ENCODE measurements at regions not wholly inside any gene's neighbourhood (a gene's known extent, or its start where the extent isn't known, plus 50 kb on each side); places are given as distances from the start of the nearest gene placed in this dataset.

DNA sequence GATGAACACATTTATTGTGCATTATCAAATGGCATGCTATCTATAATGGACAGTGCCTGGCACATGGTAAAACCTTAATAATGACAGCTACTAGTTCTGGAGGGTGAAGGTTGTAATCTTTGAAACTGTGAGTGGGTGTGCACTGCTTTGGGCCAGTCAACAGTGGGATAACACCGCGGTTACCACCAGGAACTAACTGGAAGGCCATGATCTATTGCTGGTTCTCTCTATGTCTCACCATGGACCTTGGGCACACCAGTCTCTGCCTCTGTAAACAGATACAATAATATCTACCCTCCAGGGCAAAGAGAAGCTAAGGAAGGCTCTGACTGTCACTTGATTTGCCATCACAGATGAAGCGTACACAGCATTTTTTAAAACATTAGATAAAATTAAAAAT is 198.6 kb upstream of the ESRRG start:
- DNase-seq (ENCODE audit: low read depth in 2 of 2) = no peak

DNA sequence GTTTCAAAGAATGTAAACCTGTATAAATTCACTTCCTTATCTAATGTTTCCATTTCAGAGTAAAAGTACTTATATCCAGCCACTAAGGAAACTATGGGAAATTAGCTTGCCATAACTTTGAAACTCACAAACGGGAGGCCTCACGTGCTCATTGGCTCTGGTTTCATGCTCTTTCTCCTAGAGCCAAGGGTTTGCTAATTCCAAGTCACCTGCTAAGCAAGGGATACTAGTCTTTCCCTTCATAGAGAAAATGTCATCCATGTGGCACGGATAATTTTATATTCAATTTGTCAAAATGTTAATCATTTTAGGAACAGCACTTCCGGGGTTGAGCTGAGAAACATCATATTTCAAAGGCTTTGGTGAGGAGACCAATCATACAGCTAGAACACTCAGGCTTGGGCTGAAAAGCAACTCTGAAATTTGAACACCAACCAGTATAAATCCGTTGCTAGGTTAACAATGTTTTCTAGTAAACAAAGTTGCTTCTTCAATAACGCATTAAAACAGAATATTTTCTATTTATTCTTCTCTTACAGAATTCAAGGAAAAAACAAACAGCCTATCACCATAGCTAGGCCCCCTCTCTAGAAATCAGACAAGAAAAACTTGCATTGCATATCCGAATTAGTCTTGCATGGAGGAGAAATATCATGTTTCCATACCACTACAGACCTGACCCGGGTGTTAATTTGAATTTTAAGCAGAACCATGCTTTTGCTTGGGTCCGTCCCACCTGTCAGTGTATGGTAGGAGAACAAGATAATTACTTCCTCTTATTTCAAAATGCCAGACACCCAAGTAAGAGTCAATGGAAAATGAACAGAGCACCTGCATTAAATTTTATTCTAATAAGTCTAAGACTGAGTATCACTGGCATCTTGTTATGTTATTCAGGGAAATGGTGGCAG is 196.1 kb upstream of the ESRRG start:
- DNase-seq (ENCODE audit: low read depth in 2 of 2) = no peak

DNA sequence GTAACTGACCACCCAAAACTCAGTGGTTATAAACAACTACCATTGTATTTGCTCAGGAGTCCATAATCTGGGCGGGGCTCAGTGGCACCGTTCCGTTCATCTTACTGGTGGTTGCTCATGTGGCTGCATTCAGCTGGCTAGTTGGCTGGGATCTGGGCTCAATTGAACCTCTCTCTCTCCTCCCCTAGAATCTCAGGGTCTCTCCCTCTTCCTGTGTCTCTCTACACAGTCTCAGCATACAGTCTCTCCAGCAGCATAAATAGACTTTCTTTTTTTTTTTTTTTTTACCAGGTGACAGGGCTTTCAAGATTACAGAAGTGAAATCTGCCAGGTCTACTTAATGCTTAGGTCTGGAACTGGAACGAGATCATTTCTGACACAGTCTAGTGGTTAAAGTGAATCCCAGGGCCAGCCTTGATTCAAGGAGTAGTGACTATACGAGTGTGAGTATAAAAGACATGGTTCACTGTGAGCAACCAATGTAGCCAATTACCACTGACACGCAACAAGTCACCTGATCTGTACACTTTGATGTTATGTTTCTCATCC is 193.7 kb upstream of the ESRRG start:
- no peak for DNase-seq (ENCODE audit: low read depth in 2 of 2)

DNA sequence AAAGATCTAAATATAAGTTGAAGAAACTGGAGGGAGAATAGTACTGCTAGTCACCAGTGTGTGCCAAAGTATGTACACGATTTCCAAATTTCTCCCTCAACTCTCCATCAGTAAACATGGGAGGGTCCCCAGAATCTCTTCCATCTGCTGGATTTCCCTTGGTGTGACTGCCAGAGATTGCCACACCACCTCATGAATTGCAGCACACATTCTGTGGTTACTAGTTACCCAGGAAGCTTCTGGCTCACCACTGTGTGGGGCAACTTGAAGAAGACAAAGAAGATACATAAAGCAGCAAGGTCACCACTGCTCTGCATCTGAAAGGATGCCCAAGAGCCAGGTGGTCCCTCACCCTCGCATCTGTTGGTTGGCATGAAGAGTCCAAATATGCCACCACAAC is 191.7 kb upstream of the ESRRG start:
- DNase-seq (ENCODE audit: low read depth in 2 of 2) = no peak

DNA sequence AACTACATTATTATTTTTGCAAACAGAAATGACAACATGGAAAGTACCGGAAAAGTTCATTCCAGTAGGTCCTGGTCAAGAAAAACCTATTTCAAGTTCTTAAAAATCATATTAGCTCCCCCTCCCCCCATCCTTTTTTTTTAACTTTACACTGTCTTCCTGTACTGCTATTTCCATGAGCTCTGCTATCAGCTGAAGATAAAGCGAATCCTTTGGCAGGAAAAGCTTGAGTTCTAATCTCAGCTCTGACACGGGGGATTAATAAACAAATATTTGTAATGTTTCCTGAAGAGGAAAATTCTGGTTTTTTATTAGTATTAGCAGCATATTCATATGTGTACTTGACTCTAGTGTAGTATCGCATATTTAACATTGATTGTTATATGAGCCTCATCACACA is 190.7 kb upstream of the ESRRG start:
- no peak for DNase-seq (ENCODE audit: low read depth in 2 of 2)

DNA sequence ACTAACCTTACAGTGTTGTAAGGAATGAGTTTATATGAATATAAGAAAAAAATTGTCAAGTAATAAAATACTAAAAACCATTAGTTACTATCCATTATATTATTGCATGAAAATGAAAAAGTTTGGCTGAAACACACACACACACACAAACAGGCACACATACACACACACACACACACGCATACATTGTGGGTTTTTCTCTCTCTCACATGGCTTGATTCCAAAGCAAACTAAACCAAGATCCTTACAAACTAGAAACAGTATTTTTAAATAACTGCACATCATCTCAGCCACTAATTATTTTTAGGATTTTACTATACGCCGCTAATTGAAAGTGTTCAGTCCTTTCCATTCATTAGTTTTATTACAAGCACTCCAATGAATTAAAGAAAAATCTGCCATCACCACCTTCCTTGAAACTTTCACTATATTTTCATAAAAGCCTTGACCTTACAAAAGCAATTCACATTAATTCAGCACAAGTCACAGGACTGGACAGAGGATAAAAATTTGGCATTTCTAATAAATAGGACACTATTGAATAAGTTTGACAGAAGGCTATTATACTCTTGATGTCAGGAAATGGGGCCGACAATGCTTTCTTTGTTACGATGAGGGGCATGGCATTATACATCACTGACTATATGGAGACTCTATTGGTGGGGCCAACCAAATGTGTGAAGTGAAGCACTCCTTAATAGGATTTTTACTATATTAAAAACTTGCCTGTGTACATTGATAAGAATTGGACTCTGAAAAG is 187.0 kb upstream of the ESRRG start:
- no peak for DNase-seq (ENCODE audit: low read depth in 2 of 2)

DNA sequence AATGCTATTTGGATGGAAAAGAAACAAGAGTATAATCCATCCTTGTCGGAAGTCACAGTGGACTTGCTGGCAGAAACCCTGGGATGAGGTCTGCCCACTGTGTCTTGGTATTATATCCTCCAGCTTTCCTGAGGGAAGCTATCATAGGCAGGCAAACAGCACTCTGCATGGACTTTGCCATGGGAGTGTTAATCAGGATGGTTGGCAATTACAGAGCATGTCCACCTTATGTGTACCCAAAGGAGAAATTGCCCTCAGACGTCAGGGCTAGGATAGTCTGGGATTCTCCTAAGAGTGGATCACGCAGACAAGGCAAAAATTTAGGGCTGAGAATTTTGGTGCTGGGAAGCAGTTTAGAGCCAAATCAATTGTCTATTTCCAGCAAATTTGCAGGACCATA is 184.9 kb upstream of the ESRRG start:
- no peak for DNase-seq (ENCODE audit: low read depth in 2 of 2)

DNA sequence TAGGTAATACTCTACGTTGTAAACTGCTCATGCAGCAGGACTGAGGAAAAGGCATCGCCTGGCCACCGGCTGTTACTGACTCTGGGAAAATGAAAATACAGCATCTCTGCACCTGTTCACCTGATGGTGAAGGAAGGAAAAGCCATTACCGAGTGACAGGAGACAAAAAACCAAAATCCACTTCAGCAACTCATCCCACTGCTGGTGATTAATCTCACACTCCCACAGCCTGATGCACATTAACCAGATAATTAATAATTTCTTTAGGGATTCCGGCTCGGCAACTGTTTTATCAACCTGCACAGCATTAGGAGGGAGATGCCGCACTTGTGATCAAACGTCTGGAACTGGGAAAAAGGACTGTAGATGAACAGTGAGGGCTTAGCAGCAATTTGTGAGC is 183.9 kb upstream of the ESRRG start:
- DNase-seq (ENCODE audit: low read depth in 2 of 2) = no peak

DNA sequence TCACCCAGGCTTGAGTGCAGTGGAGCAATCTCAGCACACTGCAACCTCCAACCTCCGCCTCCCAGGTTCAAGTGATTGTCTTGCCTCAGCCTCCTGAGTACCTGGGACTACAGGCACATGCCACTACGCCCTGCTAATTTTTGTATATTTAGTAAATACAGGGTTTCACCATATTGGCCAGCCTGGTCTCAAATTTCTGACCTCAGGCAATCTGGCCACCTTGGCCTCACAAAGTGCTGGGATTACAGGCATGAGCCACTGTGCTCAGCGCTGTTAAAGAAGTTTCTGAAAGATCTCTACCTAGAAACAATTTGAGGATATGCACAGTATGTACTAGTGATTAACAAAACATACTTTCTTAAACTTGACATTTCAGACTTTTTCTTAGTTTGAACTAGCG is 182.6 kb upstream of the ESRRG start:
- DNase-seq (ENCODE audit: low read depth in 2 of 2) = no peak

DNA sequence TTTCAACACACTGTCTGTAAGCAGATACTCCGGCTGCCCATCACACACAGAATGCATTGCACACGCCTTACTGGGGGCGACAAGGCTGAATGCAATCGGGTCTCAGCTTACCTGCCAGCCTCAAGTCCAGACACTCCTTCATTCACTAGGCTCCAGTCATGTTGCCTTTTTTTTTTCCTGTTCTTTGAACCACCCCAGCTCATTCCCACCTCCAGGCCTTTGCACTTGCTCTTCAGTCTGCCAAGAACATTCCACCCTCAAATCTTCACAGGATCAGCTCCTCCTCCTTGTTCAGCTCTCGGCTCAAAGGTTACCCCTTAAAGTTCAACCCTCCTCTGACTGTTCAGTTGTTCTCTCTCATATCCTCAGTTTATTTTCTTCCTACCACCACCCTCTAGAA is 181.9 kb upstream of the ESRRG start:
- no peak for DNase-seq (ENCODE audit: low read depth in 2 of 2)

DNA sequence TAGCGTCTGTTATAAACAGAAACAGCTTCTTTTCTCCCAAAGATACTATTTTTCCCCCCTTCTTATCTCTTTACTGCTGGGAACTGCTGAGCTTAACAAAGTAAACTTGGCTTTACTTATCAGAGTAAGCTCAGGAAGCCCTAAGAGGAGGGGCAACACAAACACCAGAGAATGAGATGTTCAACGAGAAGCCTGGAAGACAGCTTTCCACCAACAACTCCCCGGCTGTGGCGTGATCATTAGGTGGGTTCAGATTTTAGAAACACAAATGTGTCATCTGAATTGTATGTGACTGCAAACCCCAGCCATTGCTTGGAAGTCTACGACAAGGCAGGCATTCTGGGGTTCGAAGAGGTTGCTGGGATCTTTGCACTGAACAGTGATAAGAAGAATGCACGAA is 181.2 kb upstream of the ESRRG start:
- DNase-seq (ENCODE audit: low read depth in 2 of 2) = no peak

DNA sequence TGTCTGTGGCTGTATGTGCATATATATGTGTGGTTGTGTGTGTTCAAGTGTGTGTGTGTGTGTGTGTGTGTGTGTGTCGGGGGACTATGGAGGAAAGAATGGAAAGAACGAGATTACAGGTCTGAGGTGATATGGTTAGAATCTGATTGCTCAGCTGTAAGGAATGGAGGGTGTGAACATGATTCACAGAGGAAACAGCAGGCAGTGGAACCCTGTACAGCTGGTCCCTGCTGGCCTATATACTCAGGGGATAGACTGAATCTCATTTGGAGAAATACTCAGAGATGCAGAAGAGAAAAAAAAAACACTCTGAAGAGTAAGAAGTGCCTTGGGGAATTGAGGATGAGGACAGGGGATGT is 180.1 kb upstream of the ESRRG start:
- no peak for DNase-seq (ENCODE audit: low read depth in 2 of 2)

DNA sequence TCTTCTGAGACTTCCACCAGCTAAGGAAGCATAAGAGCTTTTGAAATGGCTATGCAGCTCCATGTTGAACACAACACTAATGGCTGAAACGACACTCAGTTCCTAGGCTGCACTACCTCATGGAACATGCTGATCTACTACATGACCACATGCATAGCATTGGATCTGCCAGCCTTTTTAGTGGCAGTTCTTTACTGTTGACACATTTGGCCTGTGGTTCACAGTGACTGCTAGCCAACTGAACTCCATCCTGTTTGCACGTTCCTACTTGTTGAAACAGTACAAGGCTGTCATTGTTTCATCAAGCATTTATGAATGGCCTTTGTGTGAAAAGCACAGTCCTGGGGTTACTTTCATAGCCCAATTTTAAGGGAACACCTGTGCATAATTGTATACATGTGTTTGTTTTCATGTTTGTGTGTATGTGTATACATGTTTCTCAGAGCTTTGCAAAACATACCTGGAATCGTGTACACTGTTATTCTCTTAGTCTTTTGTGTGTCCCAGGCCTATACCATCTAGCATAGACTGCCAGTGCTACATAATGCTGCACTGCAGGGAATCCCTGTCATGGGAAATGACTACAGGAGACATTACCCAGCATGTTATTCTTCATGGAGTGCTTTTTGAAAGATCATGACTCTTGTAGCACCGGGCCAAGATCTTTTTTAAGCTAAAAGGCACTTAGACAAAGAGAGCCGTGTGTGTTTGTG is 179.6 kb upstream of the ESRRG start:
- DNase-seq (ENCODE audit: low read depth in 2 of 2) = no peak

DNA sequence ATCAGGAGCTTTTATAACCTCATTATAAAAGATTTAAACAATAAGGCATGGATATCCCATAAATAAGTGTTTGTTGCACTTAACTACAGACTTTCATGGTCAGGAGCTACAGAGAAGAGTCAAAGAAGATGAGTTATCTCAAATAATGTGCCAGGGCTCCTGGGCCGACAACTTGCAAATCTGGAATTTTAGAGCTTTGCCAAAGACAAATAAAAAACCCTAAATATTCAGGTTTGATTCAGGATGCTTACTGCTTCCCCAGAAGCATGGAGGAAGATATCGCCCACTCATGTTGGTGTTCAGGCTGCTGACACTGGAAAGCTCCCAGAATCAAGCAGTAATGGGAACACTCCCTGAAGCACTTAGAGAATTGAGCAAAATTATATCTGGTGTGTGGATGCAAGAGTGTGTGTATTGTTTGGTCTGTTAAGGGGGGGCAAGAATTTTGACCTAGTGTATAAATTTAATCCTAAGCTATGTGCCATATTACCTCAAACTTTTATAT is 176.9 kb upstream of the ESRRG start:
- no peak for DNase-seq (ENCODE audit: low read depth in 2 of 2)

DNA sequence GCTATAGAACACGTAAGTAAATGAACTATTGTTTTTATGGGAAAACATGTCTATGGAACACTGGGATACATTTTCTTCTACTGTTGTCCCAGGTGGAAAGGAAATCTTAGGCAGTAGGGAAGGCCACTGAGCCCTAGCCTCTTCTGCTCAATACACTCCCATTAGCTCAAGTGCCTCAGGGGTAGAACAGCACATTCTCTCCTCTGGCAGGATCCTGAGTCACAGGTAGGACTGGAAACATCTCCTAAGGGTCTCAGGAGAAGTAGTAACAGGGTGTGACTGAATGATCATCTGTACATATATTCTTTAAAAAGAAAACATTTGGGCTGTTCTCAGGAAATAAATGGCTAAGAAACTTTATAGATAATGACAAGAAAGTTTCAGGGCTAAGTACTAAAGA is 175.6 kb upstream of the ESRRG start:
- no peak for DNase-seq (ENCODE audit: low read depth in 2 of 2)

DNA sequence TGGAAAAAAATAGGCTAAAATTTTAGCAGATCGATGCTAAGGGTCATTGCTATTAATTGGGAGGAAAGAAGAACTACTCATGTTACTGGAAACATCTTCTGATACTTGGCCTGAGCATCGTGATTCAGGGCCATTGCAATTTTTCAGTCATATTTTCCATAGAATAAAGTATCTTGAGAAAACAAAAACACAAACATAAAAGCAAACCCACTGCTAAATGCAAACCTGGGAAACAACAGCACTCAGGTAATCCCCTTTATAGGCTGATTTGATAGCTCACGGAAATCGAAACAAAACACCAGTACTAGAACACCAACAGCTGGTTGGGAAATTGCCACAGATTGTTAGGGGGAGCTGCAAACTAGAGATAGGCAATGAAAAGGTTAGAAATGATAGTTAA is 172.9 kb upstream of the ESRRG start:
- no peak for DNase-seq (ENCODE audit: low read depth in 2 of 2)

DNA sequence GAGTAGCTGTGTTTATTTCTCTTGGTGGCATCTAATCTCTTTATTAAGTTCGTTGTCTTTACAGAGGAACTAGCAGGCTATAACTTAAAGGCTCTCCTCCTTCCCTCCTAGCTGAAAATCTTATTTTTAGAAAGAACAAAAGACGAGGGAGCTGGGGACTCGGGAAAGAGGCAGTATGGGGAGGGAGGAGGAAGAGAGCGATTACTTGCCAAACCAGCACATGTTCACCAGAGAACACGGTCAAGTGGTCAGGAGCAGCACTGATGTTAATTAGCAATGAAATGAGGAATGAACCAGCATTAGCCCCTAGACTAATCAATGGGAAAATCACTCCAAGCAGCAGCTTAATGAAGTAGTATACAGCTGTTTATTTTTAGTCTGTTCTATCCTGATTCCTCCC is 171.3 kb upstream of the ESRRG start:
- DNase-seq (ENCODE audit: low read depth in 2 of 2) = no peak

DNA sequence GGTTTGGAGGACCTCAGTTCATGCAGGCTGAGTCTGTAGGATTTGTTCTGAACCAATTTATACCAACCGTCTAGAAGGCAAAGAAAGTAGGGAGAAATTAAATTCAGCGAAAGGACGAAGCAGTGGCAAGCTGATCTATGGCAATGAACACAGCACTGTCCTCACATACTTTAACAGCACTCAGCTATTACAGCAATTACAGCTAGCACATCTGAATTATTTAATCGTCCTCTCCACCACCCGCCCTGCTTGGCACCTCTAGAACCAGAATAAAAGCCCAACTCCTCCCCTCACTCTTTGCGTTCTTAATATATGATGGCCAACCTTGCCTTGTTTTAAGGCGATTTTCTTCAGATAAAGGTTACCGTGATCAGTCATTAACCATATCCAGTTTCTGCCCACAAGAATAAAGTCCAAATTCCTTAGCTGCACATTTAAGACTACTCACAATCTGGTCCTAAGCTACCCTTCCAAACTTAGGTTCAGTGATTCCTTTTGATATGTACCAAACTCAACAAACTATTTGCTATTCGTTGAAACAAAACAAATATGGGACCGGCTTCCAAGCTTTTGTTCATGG is 169.4 kb upstream of the ESRRG start:
- DNase-seq (ENCODE audit: low read depth in 2 of 2) = no peak

DNA sequence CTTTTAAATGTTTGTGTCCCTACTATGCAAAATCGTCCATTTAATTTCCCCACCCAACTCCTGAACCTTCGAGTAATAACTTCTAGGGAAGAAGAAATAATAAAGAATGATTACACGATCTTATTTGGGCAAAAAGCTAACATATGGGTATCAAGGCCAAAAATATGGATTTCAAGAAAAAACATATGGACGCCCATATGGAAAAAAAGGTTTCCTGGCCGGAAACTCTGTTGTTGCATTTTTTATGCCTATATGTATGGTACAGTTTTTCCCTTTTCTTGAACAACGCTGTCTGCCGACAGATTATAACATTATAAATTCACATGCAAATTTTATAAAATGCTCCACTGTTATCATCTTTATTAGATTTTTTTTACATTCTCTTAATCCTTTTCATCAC is 167.6 kb upstream of the ESRRG start:
- DNase-seq (ENCODE audit: low read depth in 2 of 2) = no peak

DNA sequence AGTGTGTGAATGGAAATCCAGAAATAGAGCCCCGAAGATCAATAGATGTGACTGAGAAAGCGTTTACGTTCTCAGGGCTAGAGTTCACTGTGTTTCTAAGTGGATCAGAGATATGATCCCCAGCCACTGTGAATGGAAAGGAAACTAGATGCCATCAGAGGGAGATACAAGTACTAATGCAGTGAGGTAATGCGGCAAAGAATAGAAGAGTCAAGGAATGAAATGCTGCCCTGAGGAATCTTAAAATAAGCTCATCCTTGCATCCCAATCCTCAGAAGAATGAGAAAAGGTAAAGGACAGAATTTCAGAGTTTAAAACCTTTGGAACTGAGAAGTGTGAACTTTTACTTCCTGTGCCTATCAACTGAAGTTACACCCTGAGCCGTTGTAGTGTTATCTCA is 165.5 kb upstream of the ESRRG start:
- no peak for DNase-seq (ENCODE audit: low read depth in 2 of 2)

DNA sequence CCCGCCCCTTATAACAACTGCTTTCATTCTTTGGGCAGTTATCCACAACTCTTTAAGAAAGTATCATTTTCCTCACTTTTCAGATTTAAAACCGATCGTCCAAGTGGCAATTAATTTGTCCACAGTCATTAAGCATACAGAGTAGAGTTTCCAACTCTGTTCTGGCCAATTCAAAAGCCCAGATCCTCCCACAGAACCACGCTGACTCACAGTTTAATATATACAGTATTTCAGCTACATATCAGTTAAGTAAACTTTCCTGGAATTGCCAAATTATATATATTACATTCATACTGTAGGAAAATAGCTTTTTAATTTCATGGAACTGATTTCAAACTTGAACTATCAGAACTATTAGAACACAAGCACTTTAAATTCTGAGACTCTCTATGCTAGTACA is 163.8 kb upstream of the ESRRG start:
- DNase-seq (ENCODE audit: low read depth in 2 of 2) = no peak

Data from dermis microvascular lymphatic vessel endothelial cell (primary cell).